K562 (cell line): ENCODE measurements at regions not wholly inside any gene's neighbourhood (a gene's known extent, or its start where the extent isn't known, plus 50 kb on each side); places are given as distances from the start of the nearest gene placed in this dataset.

Experiments
- ATAC-seq: fragments of 200-7000 bp; cut with Tn5 transposase; 3 replicates; pipeline ENCODE4 v1.9.1; 2020; ENCODE audit warnings: moderate library complexity
- BruUV-seq: library from RNA; stranded (reverse); fragments of 400-500 nt; replicated peaks from 2 replicates; lab custom pipeline; 2021; lab: Mats Ljungman, UMichigan
- CTCF ChIA-PET: fragments of 300-600 bp; formaldehyde crosslinking; extraction: SDS; loops from one replicate; lab custom pipeline; 2021; ENCODE audit warnings: low intra/inter-chr PET ratio; lab: Yijun Ruan, JAX
- POLR2A ChIA-PET: fragments of 300-600, 350-650 bp; sonication (Branson Sonifier 250); formaldehyde crosslinking; extraction: SDS; loops from one replicate; lab custom pipeline; 2021; ENCODE audit warnings: antibody characterized with exemption, inconsistent platforms; lab: Yijun Ruan, JAX
- DNase-seq, 4 experiments: peaks; one replicate each; pipeline versions ENCODE4 v3.0.0 to v3.0.0-alpha.2; 2011 to 2018; ENCODE audit warnings: low spot score in 3 of 4, mixed read lengths in 3 of 4; ENCODE audit errors: extremely low read depth in 1 of 4
- FAIRE-seq: peaks from 2 replicates; lab custom pipeline; 2011; peaks lifted over from hg19 to GRCh38; lab: Jason Lieb, UNC
- H2AFZ ChIP-seq: 2 replicates; pipeline ENCODE4 v1.6.0; 2011; ENCODE audit warnings: low read depth, low read length, control low read depth, inconsistent platforms
- H3K27ac ChIP-seq: fragments of 200-600 bp; 3 replicates; pipeline ENCODE4 v1.8.0; 2011; ENCODE audit warnings: low read depth, mild to moderate bottlenecking, control low read depth, inconsistent platforms, low read length, moderate library complexity, mixed read lengths; ENCODE audit errors: extremely low read depth
- H3K27me3 ChIP-seq, 2 experiments: fragments of 300-600 bp in 1 of 2; 2 replicates in 1 of 2; 3 replicates in 1 of 2; pipeline versions ENCODE4 v1.6.0 to v1.8.0; 2011; ENCODE audit warnings: inconsistent platforms in 2 of 2, low read length in 2 of 2, mild to moderate bottlenecking in 1 of 2, mixed read lengths in 1 of 2, moderate library complexity in 1 of 2; ENCODE audit not compliant: control insufficient read depth in 2 of 2, insufficient read depth in 2 of 2
- H3K36me3 ChIP-seq: fragments of 300-600 bp; 3 replicates; pipeline ENCODE4 v1.8.0; 2011; ENCODE audit warnings: mild to moderate bottlenecking, low read length, inconsistent platforms; ENCODE audit not compliant: control insufficient read depth, insufficient read depth
- H3K4me1 ChIP-seq, 2 experiments: fragments of 200-600 bp in 1 of 2; replicated peaks in 1 of 2; 2 replicates in 1 of 2; 3 replicates in 1 of 2; pipeline versions ENCODE4 v1.5.1 to v1.8.0; 2011; ENCODE audit warnings: inconsistent platforms in 2 of 2, low read length in 2 of 2, mild to moderate bottlenecking in 1 of 2, mixed read lengths in 1 of 2, moderate library complexity in 1 of 2; ENCODE audit not compliant: control insufficient read depth in 2 of 2, insufficient read depth in 2 of 2
- H3K4me2 ChIP-seq: 2 replicates; pipeline ENCODE4 v1.6.1; 2011; ENCODE audit warnings: low read length, control low read depth, inconsistent platforms, mixed read lengths; ENCODE audit not compliant: insufficient read depth
- H3K4me3 ChIP-seq: fragments of 200-600 bp; sonication (generic), shearing (Covaris generic); 2 replicates; pipeline ENCODE4 v1.5.1; 2016; ENCODE audit warnings: control low read depth, inconsistent platforms
- H3K79me2 ChIP-seq: fragments of 200-600 bp; 3 replicates; pipeline ENCODE4 v1.8.0; 2011; ENCODE audit warnings: low read length, inconsistent platforms; ENCODE audit not compliant: control insufficient read depth, insufficient read depth
- H3K9ac ChIP-seq, 2 experiments: 2 replicates each; pipeline versions ENCODE4 v1.6.0 to v1.6.1; 2011; ENCODE audit warnings: low read depth in 2 of 2, low read length in 2 of 2, control low read depth in 1 of 2, inconsistent platforms in 1 of 2, mild to moderate bottlenecking in 1 of 2, mixed read lengths in 1 of 2; ENCODE audit not compliant: insufficient read depth in 1 of 2
- H3K9me1 ChIP-seq: one replicate; pipeline ENCODE4 v1.6.0; 2011; ENCODE audit warnings: inconsistent platforms, mild to moderate bottlenecking, low read length, moderate library complexity; ENCODE audit not compliant: control insufficient read depth, insufficient read depth
- H3K9me3 ChIP-seq: replicated peaks from 2 replicates; pipeline ENCODE4 v1.5.1; 2011; ENCODE audit warnings: low read depth, low read length, inconsistent platforms; ENCODE audit not compliant: control insufficient read depth, insufficient read depth
- H4K20me1 ChIP-seq: replicated peaks from 2 replicates; pipeline ENCODE4 v1.6.1; 2011; ENCODE audit warnings: low read length, inconsistent platforms, mixed read lengths; ENCODE audit not compliant: control insufficient read depth, insufficient read depth
- ADNP ChIP-seq: fragments of 200-800 bp; sonication (Bioruptor generic); IDR thresholded peaks from 2 replicates; pipeline ENCODE4 v1.6.1; 2016; ENCODE audit warnings: missing genetic modification characterization, missing compliant biosample characterization
- CBX1 ChIP-seq: sonication (generic); IDR thresholded peaks from 2 replicates; pipeline ENCODE4 v1.6.1; 2016; ENCODE audit warnings: antibody characterized with exemption, low read depth, mild to moderate bottlenecking
- CEBPG ChIP-seq, 3 experiments: fragments of 200-800 bp in 1 of 3; sonication (Bioruptor generic) in 1 of 3; sonication (generic) in 1 of 3; formaldehyde crosslinking in 1 of 3; IDR thresholded peaks in 2 of 3; conservative IDR thresholded peaks in 1 of 3; 2 replicates each; pipeline versions ENCODE4 v1.6.1 to v1.8.0; 2016 to 2022; ENCODE audit warnings: missing compliant biosample characterization in 2 of 3, missing genetic modification characterization in 2 of 3, mild to moderate bottlenecking in 1 of 3, missing genetic modification reagents in 1 of 3
- DLX4 ChIP-seq: fragments of 250-450 bp; sonication (Bioruptor Pico); IDR thresholded peaks from 2 replicates; pipeline ENCODE4 v1.6.1; 2021; ENCODE audit warnings: mild to moderate bottlenecking
- ESRRB ChIP-seq: fragments of 250-450 bp; sonication (Bioruptor Pico); IDR thresholded peaks from 2 replicates; pipeline ENCODE4 v1.5.0; 2020; ENCODE audit warnings: mild to moderate bottlenecking, moderate library complexity, borderline replicate concordance
- EWSR1 ChIP-seq: fragments of 450-650 bp; IDR thresholded peaks from 2 replicates; pipeline ENCODE4 v1.6.1; 2018; ENCODE audit warnings: borderline replicate concordance, mild to moderate bottlenecking, low read depth, moderate library complexity; ENCODE audit not compliant: partially characterized antibody
- FOSL1 ChIP-seq: fragments of 200-800 bp; sonication (Bioruptor generic); conservative IDR thresholded peaks from 2 replicates; pipeline ENCODE4 v1.6.1; 2016; ENCODE audit warnings: missing genetic modification characterization, missing compliant biosample characterization
- MCM7 ChIP-seq, 2 experiments: fragments of 450-650 bp; IDR thresholded peaks; 2 replicates each; pipeline ENCODE4 v1.6.1; 2016 to 2018
- RBFOX2 ChIP-seq: fragments of 200-400 bp; formaldehyde crosslinking; IDR thresholded peaks from 2 replicates; pipeline ENCODE4 v1.6.1; 2017; ENCODE audit warnings: low read depth, mild to moderate bottlenecking, low read length, moderate library complexity
- ZBTB33 ChIP-seq: sonication (generic); formaldehyde crosslinking; IDR thresholded peaks from 2 replicates; pipeline ENCODE4 v1.8.1; 2023; ENCODE audit warnings: mild to moderate bottlenecking, missing genetic modification reagents
- WGBS: fragments of 100-300 bp; shearing (Covaris generic); methylation state at CpG from one replicate; pipeline ENCODE4 v1.1.6; 2016; ENCODE audit warnings: low coverage, mixed read lengths; ENCODE audit not compliant: insufficient coverage; ENCODE audit errors: missing lambda C conversion rate; 5-methylcytosine and 5-hydroxymethylcytosine counted together
- in situ Hi-C: fragments of 300-500 bp; cut with MboI; formaldehyde crosslinking; loops from 4 replicates; pipeline ENCODE4 v1.15.0; 2018; ENCODE audit warnings: inconsistent platforms, mixed read lengths
- intact Hi-C: fragments of 100-400 bp; cut with micrococcal nuclease; formaldehyde crosslinking; loops from 2 replicates; pipeline ENCODE4 v1.14.2; 2022

GRCh38 chr10:130773941-130774340 lies 537.6 kb downstream of the TCERG1L start:
- ChIA-PET CTCF (no interaction called here), POLR2A (interaction anchor here (1.4 kb wide), 1 partner anchor 9 kb away, joined by 4 read pairs; no protein-coding TSS in a partner anchor)
- H3K27ac ChIP-seq: no peak overlapping the region
- ATAC-seq (no peak), FAIRE-seq (no peak), DNase-seq (no peak)
- BruUV-seq: no TSS peak
- H3K4me3 ChIP-seq: no peak overlapping the region
- H3K4me1 ChIP-seq: no peaks in the 10 kb centered on the region
- H3K9ac ChIP-seq: no peak overlapping the region
- no peaks in the 10 kb centered on the region; a peak in 1 of 5 replicates for H3K27me3 ChIP-seq
- H3K9me3 ChIP-seq: no peaks in the 10 kb centered on the region
- 0% methylated on average over 8 of the region's 8 CpGs for WGBS
- H3K36me3 ChIP-seq: no peaks in the 10 kb centered on the region
- H4K20me1 ChIP-seq: no peaks in the 10 kb centered on the region
- intact Hi-C loops: no loop called here
- H3K9me1 ChIP-seq: no peaks in the 10 kb centered on the region
- no peak overlapping the region for H3K4me2 ChIP-seq
- in situ Hi-C loops: no loop called here
- no peak overlapping the region for H2AFZ ChIP-seq
- no peak for TF ChIP-seq ESRRB (CRISPR knock-in tag)
- no peak for TF ChIP-seq ZBTB33
- TF ChIP-seq FOSL1 (tag): no peak
- TF ChIP-seq RBFOX2: no peak
- TF ChIP-seq EWSR1: no peak
- no peak for TF ChIP-seq CBX1
- TF ChIP-seq DLX4 (CRISPR knock-in tag): no peak
- TF ChIP-seq ADNP (tag): no peak
- TF ChIP-seq MCM7 (IDR thresholded peaks at IDR 0.05): no peak
- TF ChIP-seq CEBPG (CRISPR knock-in tag; IDR thresholded peaks at IDR 0.05): no peak
- TF ChIP-seq CEBPG (tag; conservative IDR thresholded peaks at IDR 0.05 in 1 of 2, IDR thresholded peaks at IDR 0.05 in 1 of 2): no peak
- H3K79me2 ChIP-seq: no peaks in the 10 kb centered on the region
